SK-N-SH (cell line): ENCODE measurements at regions not wholly inside any gene's neighbourhood (a gene's known extent, or its start where the extent isn't known, plus 50 kb on each side); places are given as distances from the start of the nearest gene placed in this dataset.

Source experiments
- CTCF ChIA-PET: fragments of 300-600, 350-600 bp; formaldehyde crosslinking; extraction: SDS; loops from one replicate; lab custom pipeline; 2021; lab: Yijun Ruan, JAX
- POLR2A ChIA-PET: fragments of 350-600 bp; sonication (Branson Sonifier 250); formaldehyde crosslinking; extraction: SDS; loops from one replicate; lab custom pipeline; 2020; ENCODE audit warnings: antibody characterized with exemption, inconsistent platforms; lab: Yijun Ruan, JAX
- DNase-seq: peaks from one replicate; pipeline ENCODE4 v3.0.0; 2012
- H2AFZ ChIP-seq: fragments of 200-600 bp; sonication (generic); 2 replicates; pipeline ENCODE4 v1.8.1; 2016; ENCODE audit warnings: antibody characterized with exemption, mild to moderate bottlenecking, low read depth
- H3F3A ChIP-seq: fragments of 200-600 bp; sonication (generic); replicated peaks from 2 replicates; pipeline ENCODE3; 2016; ENCODE audit warnings: antibody characterized with exemption, mild to moderate bottlenecking; ENCODE audit not compliant: insufficient read depth
- H3K27ac ChIP-seq, 2 experiments: fragments of 200-500 bp in 1 of 2; fragments of 200-600 bp in 1 of 2; sonication (Bioruptor generic) in 1 of 2; sonication (generic), shearing (Covaris generic) in 1 of 2; 2 replicates each; pipeline versions ENCODE4 v1.5.1 to v1.6.1; 2014 to 2016; ENCODE audit warnings: low read depth in 2 of 2, inconsistent platforms in 1 of 2, low read length in 1 of 2, mild to moderate bottlenecking in 1 of 2, mixed read lengths in 1 of 2
- H3K27me3 ChIP-seq: fragments of 200-600 bp; sonication (generic), shearing (Covaris generic); 2 replicates; pipeline ENCODE4 v1.6.1; 2016; ENCODE audit warnings: mixed run types; ENCODE audit not compliant: insufficient read depth
- H3K36me3 ChIP-seq, 2 experiments: fragments of 200-500 bp in 1 of 2; fragments of 200-600 bp in 1 of 2; sonication (Bioruptor generic) in 1 of 2; sonication (generic) in 1 of 2; replicated peaks in 1 of 2; 2 replicates each; pipeline versions ENCODE3 to v1.5.1; 2014 to 2016; ENCODE audit warnings: low read length in 1 of 2, mild to moderate bottlenecking in 1 of 2; ENCODE audit not compliant: insufficient read depth in 2 of 2, control insufficient read depth in 1 of 2
- H3K4me1 ChIP-seq, 2 experiments: fragments of 200-500 bp in 1 of 2; fragments of 200-600 bp in 1 of 2; sonication (Bioruptor generic) in 1 of 2; sonication (generic), shearing (Covaris generic) in 1 of 2; 2 replicates each; pipeline versions ENCODE4 v1.5.1 to v1.6.1; 2014 to 2016; ENCODE audit warnings: low read depth in 1 of 2, low read length in 1 of 2, mixed run types in 1 of 2; ENCODE audit not compliant: insufficient read depth in 2 of 2, control insufficient read depth in 1 of 2
- H3K4me2 ChIP-seq: fragments of 200-600 bp; sonication (generic), shearing (Covaris generic); 2 replicates; pipeline ENCODE4 v1.6.1; 2017; ENCODE audit warnings: mixed run types
- H3K4me3 ChIP-seq, 2 experiments: fragments of 200-500 bp in 1 of 2; fragments of 200-600 bp in 1 of 2; sonication (Bioruptor generic) in 1 of 2; sonication (generic), shearing (Covaris generic) in 1 of 2; 2 replicates each; pipeline versions ENCODE4 v1.5.1 to v1.8.1; 2014 to 2016; ENCODE audit warnings: low read depth in 2 of 2, inconsistent platforms in 1 of 2, low read length in 1 of 2, mild to moderate bottlenecking in 1 of 2, mixed read lengths in 1 of 2, moderate library complexity in 1 of 2
- H3K79me2 ChIP-seq: fragments of 200-600 bp; sonication (generic); 2 replicates; pipeline ENCODE4 v1.8.1; 2017; ENCODE audit warnings: mild to moderate bottlenecking; ENCODE audit not compliant: insufficient read depth
- H3K9ac ChIP-seq: fragments of 200-600 bp; sonication (generic); 2 replicates; pipeline ENCODE4 v1.6.1; 2017; ENCODE audit warnings: mixed run types
- H3K9me2 ChIP-seq: fragments of 200-600 bp; sonication (generic); 2 replicates; pipeline ENCODE4 v1.6.1; 2017; ENCODE audit warnings: mixed run types
- H3K9me3 ChIP-seq: fragments of 200-600 bp; sonication (generic); 2 replicates; pipeline ENCODE4 v1.6.1; 2017; ENCODE audit warnings: mixed run types, mild to moderate bottlenecking, moderate library complexity
- H4K20me1 ChIP-seq: fragments of 200-600 bp; sonication (generic); 2 replicates; pipeline ENCODE4 v1.6.1; 2017; ENCODE audit warnings: mild to moderate bottlenecking, mixed run types; ENCODE audit not compliant: insufficient read depth
- CHD2 ChIP-seq: fragments of 150-350 bp; IDR thresholded peaks from 2 replicates; pipeline ENCODE4 v1.6.1; 2018; ENCODE audit warnings: low read length; ENCODE audit not compliant: partially characterized antibody
- FOSL2 ChIP-seq: IDR thresholded peaks from 2 replicates; pipeline ENCODE4 v1.4.0; 2012; ENCODE audit warnings: low read depth, mild to moderate bottlenecking, moderate library complexity, borderline replicate concordance
- NFIC ChIP-seq: IDR thresholded peaks from 2 replicates; pipeline ENCODE4 v1.4.0; 2012; ENCODE audit warnings: borderline replicate concordance
- NRF1 ChIP-seq: IDR thresholded peaks from 2 replicates; pipeline ENCODE4 v1.6.1; 2012; ENCODE audit warnings: low read depth, mild to moderate bottlenecking, low read length
- RXRA ChIP-seq: IDR thresholded peaks from 2 replicates; pipeline ENCODE4 v1.4.0; 2012; ENCODE audit warnings: low read depth, mild to moderate bottlenecking, borderline replicate concordance
- SMC3 ChIP-seq: IDR thresholded peaks from 2 replicates; pipeline ENCODE4 v1.6.1; 2012; ENCODE audit warnings: low read depth, low read length, improper control_type of control experiment
- TCF12 ChIP-seq: IDR thresholded peaks from 2 replicates; pipeline ENCODE4 v1.4.0; 2012
- WGBS: methylation state at CpG from one replicate; pipeline ENCODE4 v1.1.6; 2017; ENCODE audit warnings: low lambda C conversion rate; 5-methylcytosine and 5-hydroxymethylcytosine counted together
- TF ChIP-seq, protein P1 (sequence below): IDR thresholded peaks from 2 replicates; pipeline ENCODE4 v1.4.0; 2012; ENCODE audit warnings: low read depth
- TF ChIP-seq, protein P2 (sequence below): IDR thresholded peaks from 2 replicates; pipeline ENCODE4 v1.4.0; 2012; ENCODE audit warnings: low read depth, borderline replicate concordance
- TF ChIP-seq, protein P3 (sequence below): fragments of 150-350 bp; IDR thresholded peaks from 2 replicates; pipeline ENCODE4 v1.6.1; 2017; ENCODE audit warnings: antibody characterized with exemption, low read length, low read depth, borderline replicate concordance

DNA sequence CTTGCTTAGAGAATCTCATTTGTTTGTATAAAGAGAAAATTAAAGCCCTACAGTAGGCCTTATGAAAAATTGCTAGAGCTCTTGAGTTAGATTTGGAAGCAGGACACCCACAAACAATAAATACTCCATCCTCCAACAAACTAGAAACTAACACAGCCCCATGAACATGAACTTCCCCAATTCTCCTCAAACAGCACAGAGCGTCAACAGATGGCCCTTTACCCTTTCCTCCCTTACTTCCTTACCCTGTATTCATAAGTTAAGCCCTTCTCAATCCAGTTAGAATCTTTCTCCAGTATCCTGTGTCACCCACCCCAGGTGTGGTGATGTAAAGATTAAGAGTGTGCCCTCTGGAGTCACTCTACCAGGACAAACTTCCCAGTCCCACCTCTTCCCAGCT, 113.7 kb downstream of the UNC5CL start:
- H3K27ac ChIP-seq = no peak overlapping the region
- ChIA-PET CTCF (interaction anchor here (1.7 to 1.8 kb wide), 2 partner anchors 13 to 14 kb away, joined by 3 to 10 read pairs; no protein-coding TSS in a partner anchor), POLR2A (no interaction called here)
- H3F3A ChIP-seq = no peaks in the 10 kb centered on the region
- 79% methylated on average over 1 of the region's 1 CpG for WGBS
- no peak overlapping the region for H3K9ac ChIP-seq
- no peak overlapping the region for H3K4me3 ChIP-seq
- H4K20me1 ChIP-seq = no peaks in the 10 kb centered on the region
- no peaks in the 10 kb centered on the region for H3K27me3 ChIP-seq
- DNase-seq = no peak
- no peaks in the 10 kb centered on the region for H3K79me2 ChIP-seq
- no peaks in the 10 kb centered on the region for H3K9me3 ChIP-seq
- no peaks in the 10 kb centered on the region for H3K36me3 ChIP-seq
- TF ChIP-seq NFIC = no peak
- no peak for TF ChIP-seq NRF1
- TF ChIP-seq, protein P1, sequence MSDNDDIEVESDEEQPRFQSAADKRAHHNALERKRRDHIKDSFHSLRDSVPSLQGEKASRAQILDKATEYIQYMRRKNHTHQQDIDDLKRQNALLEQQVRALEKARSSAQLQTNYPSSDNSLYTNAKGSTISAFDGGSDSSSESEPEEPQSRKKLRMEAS = no peak
- TF ChIP-seq TCF12 = no peak
- no peak for TF ChIP-seq SMC3
- no peak for TF ChIP-seq FOSL2
- no peak for TF ChIP-seq RXRA
- no peak for TF ChIP-seq CHD2
- TF ChIP-seq, protein P2, sequence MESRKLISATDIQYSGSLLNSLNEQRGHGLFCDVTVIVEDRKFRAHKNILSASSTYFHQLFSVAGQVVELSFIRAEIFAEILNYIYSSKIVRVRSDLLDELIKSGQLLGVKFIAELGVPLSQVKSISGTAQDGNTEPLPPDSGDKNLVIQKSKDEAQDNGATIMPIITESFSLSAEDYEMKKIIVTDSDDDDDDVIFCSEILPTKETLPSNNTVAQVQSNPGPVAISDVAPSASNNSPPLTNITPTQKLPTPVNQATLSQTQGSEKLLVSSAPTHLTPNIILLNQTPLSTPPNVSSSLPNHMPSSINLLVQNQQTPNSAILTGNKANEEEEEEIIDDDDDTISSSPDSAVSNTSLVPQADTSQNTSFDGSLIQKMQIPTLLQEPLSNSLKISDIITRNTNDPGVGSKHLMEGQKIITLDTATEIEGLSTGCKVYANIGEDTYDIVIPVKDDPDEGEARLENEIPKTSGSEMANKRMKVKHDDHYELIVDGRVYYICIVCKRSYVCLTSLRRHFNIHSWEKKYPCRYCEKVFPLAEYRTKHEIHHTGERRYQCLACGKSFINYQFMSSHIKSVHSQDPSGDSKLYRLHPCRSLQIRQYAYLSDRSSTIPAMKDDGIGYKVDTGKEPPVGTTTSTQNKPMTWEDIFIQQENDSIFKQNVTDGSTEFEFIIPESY = no peak
- H3K4me1 ChIP-seq = no peaks in the 10 kb centered on the region; a peak in 1 of 4 replicates
- H3K9me2 ChIP-seq = no peaks in the 10 kb centered on the region
- no peak overlapping the region for H2AFZ ChIP-seq
- no peak overlapping the region for H3K4me2 ChIP-seq

DNA sequence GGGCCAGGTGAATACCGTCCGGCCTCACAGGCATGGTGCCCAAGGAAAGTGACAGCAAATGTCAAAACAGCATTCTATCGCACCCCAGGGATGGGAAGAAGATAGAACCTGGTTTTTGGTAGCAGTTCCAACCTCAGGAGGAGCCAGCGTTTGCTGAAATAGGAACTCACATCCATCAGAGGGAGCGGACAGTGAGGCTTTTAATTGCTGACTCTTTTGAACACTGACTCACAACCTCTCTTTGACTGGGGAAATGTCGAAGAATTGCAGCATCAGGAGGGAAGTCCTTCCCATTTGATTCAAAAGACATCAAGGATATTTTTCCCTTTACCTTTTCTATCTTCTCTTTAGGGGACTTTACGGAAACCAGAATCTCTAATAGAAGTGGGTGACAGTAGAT, 114.2 kb downstream of the UNC5CL start:
- H3K4me3 ChIP-seq = no peak overlapping the region
- no peak overlapping the region for H2AFZ ChIP-seq
- no peaks in the 10 kb centered on the region for H4K20me1 ChIP-seq
- WGBS = 74% methylated on average over 7 of the region's 7 CpGs
- H3F3A ChIP-seq = no peaks in the 10 kb centered on the region
- no peaks in the 10 kb centered on the region for H3K79me2 ChIP-seq
- DNase-seq = no peak
- TF ChIP-seq, protein P3, sequence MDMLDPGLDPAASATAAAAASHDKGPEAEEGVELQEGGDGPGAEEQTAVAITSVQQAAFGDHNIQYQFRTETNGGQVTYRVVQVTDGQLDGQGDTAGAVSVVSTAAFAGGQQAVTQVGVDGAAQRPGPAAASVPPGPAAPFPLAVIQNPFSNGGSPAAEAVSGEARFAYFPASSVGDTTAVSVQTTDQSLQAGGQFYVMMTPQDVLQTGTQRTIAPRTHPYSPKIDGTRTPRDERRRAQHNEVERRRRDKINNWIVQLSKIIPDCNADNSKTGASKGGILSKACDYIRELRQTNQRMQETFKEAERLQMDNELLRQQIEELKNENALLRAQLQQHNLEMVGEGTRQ = no peak
- TF ChIP-seq, all 33 proteins: peak for 0
- CTCF ChIA-PET = interaction anchor here (0.6 to 1.8 kb wide), 2 partner anchors 12 to 167 kb away, joined by 3 to 10 read pairs; no protein-coding TSS in a partner anchor
- Histone ChIP-seq H3K4me1 (no peaks in the 10 kb centered on the region; a peak in 1 of 4 replicates), H3K9me2 (no peaks in the 10 kb centered on the region), H3K36me3 (no peaks in the 10 kb centered on the region), H3K9ac (no peak overlapping the region), H3K4me2 (no peak overlapping the region), H3K27me3 (no peaks in the 10 kb centered on the region), H3K27ac (no peak overlapping the region), H3K9me3 (no peaks in the 10 kb centered on the region)
- POLR2A ChIA-PET = no interaction called here
